ENCODE measurements at regions not wholly inside any gene's neighbourhood (a gene's known extent, or its start where the extent isn't known, plus 50 kb on each side); places are given as distances from the start of the nearest gene placed in this dataset.

- H3K27me3 ChIP-seq (ENCODE audit: control insufficient read depth, insufficient read depth, low read length), result no peaks in the 10 kb centered on the region
- H3K27ac ChIP-seq (ENCODE audit: low read depth, low read length), result no peak overlapping the region
- no peak for TF ChIP-seq CTCF (IDR thresholded peaks at IDR 0.05; ENCODE audit: low read depth, low read length)
- no peak for DNase-seq (ENCODE audit: low read depth, low spot score)
- ChIA-PET CTCF (interaction anchor here (1.0 kb wide), 1 partner anchor 128 kb away, joined by 4 read pairs; no protein-coding TSS in a partner anchor), POLR2A (no interaction called here)
- H3K4me3 ChIP-seq (ENCODE audit: low read depth, low read length), result no peak overlapping the region
- no peaks in the 10 kb centered on the region for H3K9me3 ChIP-seq (ENCODE audit: control insufficient read depth, insufficient read depth, low read length)
These were observed 72.2 kb upstream of the IL6 start for GRCh38 chr7:22654831-22655230.

- POLR2A ChIA-PET, result no interaction called here
- Histone ChIP-seq H3K27ac (ENCODE audit: low read depth, low read length) (no peak overlapping the region), H3K27me3 (ENCODE audit: control insufficient read depth, insufficient read depth, low read length) (no peaks in the 10 kb centered on the region), H3K9me3 (ENCODE audit: control insufficient read depth, insufficient read depth, low read length) (no peaks in the 10 kb centered on the region), H3K4me3 (ENCODE audit: low read depth, low read length) (no peak overlapping the region)
- CTCF ChIA-PET, result no interaction called here
- no peak for TF ChIP-seq CTCF (IDR thresholded peaks at IDR 0.05; ENCODE audit: low read depth, low read length)
- DNase-seq (ENCODE audit: low read depth, low spot score), result no peak
These were observed 73.0 kb upstream of the IL6 start for GRCh38 chr7:22653951-22654350.

- H3K27ac ChIP-seq (ENCODE audit: low read depth, low read length), result no peak overlapping the region
- H3K9me3 ChIP-seq (ENCODE audit: control insufficient read depth, insufficient read depth, low read length), result peaks cover 1% of the 10 kb centered on the region
- no peak overlapping the region for H3K4me3 ChIP-seq (ENCODE audit: low read depth, low read length)
- TF ChIP-seq CTCF (IDR thresholded peaks at IDR 0.05; ENCODE audit: low read depth, low read length), result no peak
- no peak for DNase-seq (ENCODE audit: low read depth, low spot score)
- H3K27me3 ChIP-seq (ENCODE audit: control insufficient read depth, insufficient read depth, low read length), result no peaks in the 10 kb centered on the region
- POLR2A ChIA-PET, result no interaction called here
- CTCF ChIA-PET, result interaction anchor here (0.7 to 1.6 kb wide), 2 partner anchors 404 to 550 kb away, joined by 3 to 4 read pairs; no protein-coding TSS in a partner anchor
These were observed 75.3 kb upstream of the IL6 start for GRCh38 chr7:22651534-22652243.

- POLR2A ChIA-PET, result no interaction called here
- Histone ChIP-seq H3K9me3 (ENCODE audit: control insufficient read depth, insufficient read depth, low read length) (peaks cover 7% of the 10 kb centered on the region), H3K27ac (ENCODE audit: low read depth, low read length) (no peak overlapping the region), H3K27me3 (ENCODE audit: control insufficient read depth, insufficient read depth, low read length) (no peaks in the 10 kb centered on the region), H3K4me3 (ENCODE audit: low read depth, low read length) (no peak overlapping the region)
- CTCF ChIA-PET, result no interaction called here
- no peak for TF ChIP-seq CTCF (IDR thresholded peaks at IDR 0.05; ENCODE audit: low read depth, low read length)
- no peak for DNase-seq (ENCODE audit: low read depth, low spot score)
These were observed 76.0 kb upstream of the IL6 start for GRCh38 chr7:22651036-22651435.

GRCh38 chr7:22649686-22650085, 77.3 kb upstream of the IL6 start:
- no peak overlapping the region for H3K27ac ChIP-seq (ENCODE audit: low read depth, low read length)
- no peak for TF ChIP-seq CTCF (IDR thresholded peaks at IDR 0.05; ENCODE audit: low read depth, low read length)
- ChIA-PET CTCF (no interaction called here), POLR2A (no interaction called here)
- H3K9me3 ChIP-seq (ENCODE audit: control insufficient read depth, insufficient read depth, low read length), result peaks cover 7% of the 10 kb centered on the region
- no peak for DNase-seq (ENCODE audit: low read depth, low spot score)
- no peaks in the 10 kb centered on the region for H3K27me3 ChIP-seq (ENCODE audit: control insufficient read depth, insufficient read depth, low read length)
- H3K4me3 ChIP-seq (ENCODE audit: low read depth, low read length), result no peak overlapping the region

Data from AG04450 (cell line).